Omental fat pad (tissue), 3 donors: ENCODE measurements at regions not wholly inside any gene's neighbourhood (a gene's known extent, or its start where the extent isn't known, plus 50 kb on each side); places are given as distances from the start of the nearest gene placed in this dataset.

ENCODE experiments used
- ATAC-seq: fragments of 150-250 bp; one replicate; pipeline ENCODE4 v1.9.1; 2016; ENCODE audit warnings: mild to moderate bottlenecking, moderate library complexity; ENCODE audit not compliant: low FRiP score
- DNase-seq: peaks from one replicate; pipeline ENCODE4 v3.0.0-alpha.2; 2019; ENCODE audit warnings: low spot score
- TF ChIP-seq, protein P1 (sequence below), 3 donors: fragments of 450-650 bp; IDR thresholded peaks; one replicate each; pipeline ENCODE4 v1.5.1; 2016 to 2017; ENCODE audit warnings: antibody characterized with exemption in 3 of 3, mild to moderate bottlenecking in 3 of 3, moderate library complexity in 2 of 3

DNA sequence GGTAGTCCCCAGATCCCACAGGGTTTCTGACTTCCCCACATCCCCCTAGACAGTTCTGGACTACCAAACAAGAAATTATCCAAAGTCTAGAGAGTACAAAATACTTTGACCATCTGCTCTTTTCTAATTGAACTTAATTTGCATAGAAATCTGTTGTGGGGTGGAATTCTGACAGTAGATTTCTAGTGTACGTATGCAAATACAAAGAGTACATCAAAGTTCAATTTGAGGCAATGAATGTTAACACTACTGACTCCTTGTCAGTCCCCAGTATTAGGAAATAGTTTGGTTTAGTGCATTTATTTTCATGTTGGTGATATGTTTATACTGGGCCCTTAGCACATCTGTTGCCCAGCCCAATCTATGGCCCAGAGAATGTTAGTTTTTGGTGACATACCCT, 292.6 kb downstream of the CETN3 start:
- ATAC-seq (no peak), DNase-seq (no peak)
- TF ChIP-seq, protein P1, sequence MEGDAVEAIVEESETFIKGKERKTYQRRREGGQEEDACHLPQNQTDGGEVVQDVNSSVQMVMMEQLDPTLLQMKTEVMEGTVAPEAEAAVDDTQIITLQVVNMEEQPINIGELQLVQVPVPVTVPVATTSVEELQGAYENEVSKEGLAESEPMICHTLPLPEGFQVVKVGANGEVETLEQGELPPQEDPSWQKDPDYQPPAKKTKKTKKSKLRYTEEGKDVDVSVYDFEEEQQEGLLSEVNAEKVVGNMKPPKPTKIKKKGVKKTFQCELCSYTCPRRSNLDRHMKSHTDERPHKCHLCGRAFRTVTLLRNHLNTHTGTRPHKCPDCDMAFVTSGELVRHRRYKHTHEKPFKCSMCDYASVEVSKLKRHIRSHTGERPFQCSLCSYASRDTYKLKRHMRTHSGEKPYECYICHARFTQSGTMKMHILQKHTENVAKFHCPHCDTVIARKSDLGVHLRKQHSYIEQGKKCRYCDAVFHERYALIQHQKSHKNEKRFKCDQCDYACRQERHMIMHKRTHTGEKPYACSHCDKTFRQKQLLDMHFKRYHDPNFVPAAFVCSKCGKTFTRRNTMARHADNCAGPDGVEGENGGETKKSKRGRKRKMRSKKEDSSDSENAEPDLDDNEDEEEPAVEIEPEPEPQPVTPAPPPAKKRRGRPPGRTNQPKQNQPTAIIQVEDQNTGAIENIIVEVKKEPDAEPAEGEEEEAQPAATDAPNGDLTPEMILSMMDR (IDR thresholded peaks at IDR 0.05) = no peak

DNA sequence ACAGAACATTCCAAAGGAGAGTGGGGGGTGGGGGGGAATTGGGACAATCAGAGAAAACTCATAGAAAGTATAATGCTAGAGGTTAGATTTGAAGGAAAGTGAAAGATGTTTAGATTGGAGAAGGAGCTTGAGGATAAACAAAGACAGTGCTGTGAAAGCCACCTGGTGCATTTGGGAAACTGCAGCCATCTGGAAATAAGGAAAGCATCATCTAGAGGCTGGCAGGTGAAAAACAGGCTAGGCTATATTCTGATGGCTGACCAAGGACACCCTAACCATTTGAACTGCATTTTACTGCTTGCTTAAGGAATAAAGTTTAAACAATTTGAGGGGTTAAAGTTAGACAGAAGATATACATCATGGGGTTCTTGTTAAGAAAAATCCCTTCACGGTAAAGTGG, 296.4 kb downstream of the CETN3 start:
- TF ChIP-seq, protein P1 (IDR thresholded peaks at IDR 0.05) = no peak
- ATAC-seq (no peak), DNase-seq (no peak)

DNA sequence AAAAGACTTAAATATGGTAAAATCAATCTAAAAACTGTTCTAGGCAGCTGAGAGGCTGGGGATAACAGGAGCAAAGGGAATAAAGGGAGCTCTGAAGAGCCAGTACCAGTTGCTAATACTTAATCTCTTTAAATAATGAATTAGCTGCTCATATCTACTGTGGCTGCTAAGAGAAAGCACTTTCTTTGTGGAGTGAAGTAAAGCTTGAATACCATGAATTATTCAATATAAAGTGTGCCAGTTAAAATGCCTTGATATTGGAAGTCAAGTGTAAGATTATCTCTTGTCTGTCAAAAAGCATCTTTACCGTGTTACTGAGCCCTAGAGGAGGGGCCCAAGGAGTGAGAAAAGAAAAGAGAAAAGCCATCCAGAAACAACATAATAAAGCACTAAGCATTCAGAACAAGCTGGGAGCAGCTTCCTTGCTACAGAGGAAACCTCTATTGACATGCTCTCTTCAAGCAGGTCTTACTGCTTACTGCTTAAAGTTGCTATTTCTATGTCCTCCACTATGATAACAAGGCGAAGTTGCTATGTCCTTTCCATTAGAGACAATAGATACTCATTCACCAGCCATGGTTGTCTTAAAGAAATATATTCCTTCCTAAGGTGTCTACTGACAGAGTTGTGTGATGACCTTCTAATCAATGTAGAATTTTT, 297.4 kb downstream of the CETN3 start:
- TF ChIP-seq, protein P1 (IDR thresholded peaks at IDR 0.05) = no peak
- ATAC-seq = peak; percentile 14
- no peak for DNase-seq

DNA sequence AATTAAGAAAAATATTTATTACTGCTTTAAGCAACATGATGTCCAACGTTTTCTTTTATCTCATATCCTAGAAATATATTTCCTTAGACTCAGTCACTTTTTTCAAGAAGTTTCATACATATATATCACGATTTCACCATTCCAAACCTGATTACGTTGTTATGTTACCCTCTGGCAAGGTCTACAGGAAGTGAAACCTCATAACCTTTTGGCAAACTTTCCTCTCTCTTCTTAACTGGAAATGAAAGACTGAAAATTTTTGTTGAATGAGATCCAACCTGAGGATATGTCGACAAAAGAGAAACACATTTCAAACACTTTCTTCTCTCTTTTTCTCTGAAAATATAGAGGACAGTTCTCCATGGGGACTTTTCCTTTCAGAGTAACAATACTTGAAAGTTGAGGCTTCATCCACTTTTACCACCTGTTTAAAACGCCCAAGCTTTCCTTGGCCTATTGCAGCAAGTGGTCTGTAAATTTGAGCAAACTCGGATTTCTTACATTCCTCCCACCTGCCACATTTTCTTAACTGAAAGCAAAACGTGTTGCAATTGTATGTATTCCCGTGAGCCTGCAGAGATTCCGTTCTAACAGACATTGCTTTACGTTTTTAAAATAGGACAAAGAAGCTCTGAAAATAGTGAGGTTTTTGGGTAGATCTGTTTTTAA, 298.1 kb downstream of the CETN3 start:
- TF ChIP-seq, protein P1 (IDR thresholded peaks at IDR 0.05) = no peak
- ATAC-seq = peak; percentile 83

DNA sequence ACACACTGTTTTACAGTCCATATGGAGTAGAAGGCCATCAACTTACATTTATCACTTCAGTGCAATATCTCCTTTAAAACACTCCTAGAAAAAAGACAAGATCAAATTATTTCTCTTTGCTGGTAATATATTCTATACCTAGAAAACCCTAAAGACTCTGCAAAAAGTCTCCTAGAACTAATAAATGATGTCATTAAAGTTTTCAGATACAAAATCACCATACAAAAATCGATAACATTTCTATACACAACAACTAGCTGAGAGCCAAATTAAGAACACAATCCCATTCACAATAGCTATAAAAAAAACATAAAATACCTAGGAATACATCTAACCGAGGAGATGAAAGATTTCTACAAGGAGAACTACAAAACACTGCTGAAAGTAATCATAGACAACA, 300.3 kb downstream of the CETN3 start:
- ATAC-seq (no peak), DNase-seq (no peak)
- TF ChIP-seq, protein P1 (IDR thresholded peaks at IDR 0.05) = no peak

More for the DNA sequence above, 298.1 kb downstream of the CETN3 start:
- DNase-seq = no peak

DNA sequence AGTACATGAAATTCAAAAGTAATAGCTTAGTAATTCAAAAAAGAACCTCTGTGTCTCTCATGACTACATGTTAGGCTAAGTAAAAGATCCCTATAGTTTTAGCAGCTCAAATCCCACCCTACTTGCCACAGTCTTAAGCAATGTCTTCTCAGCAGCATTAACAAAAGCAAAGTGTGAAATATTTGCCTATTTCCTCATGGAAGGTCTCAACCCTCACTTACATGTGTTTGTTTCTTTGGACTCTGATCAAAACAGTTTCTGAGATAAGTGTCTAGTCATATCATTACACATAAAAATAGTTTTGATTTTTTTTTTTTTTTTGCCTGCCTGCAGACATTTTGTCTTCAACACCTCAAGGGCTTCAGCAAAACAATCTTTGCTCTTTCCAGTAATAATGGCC, 310.5 kb downstream of the CETN3 start:
- ATAC-seq (peak; percentile 84), DNase-seq (no peak)
- TF ChIP-seq, protein P1 (IDR thresholded peaks at IDR 0.05) = no peak

DNA sequence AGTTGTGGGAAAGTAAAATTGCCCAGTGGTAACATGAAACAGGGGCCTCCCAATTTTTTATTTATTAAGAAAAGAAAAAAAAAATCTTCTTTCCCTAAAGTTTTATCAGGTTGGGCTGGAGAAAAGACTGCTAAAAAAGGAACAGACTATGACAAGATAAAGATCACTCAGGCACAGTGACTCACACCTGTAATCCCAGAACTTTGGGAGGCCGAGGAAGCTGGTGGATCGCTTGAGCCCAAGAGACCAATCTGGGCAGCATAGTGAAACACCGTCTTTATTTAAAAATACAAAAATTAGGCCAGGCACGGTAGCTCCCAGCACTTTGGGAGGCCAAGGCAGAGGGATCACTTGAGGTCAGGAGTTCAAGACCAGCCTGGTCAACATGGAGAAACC, 312.5 kb downstream of the CETN3 start:
- no peak for DNase-seq
- TF ChIP-seq, protein P1 (IDR thresholded peaks at IDR 0.05) = no peak
- ATAC-seq = no peak
